OCI-LY1 (cell line): ENCODE measurements at regions not wholly inside any gene's neighbourhood (a gene's known extent, or its start where the extent isn't known, plus 50 kb on each side); places are given as distances from the start of the nearest gene placed in this dataset.

ENCODE experiments used
- CTCF ChIP-seq: fragments of 200-600 bp; sonication (generic), shearing (Covaris generic); IDR thresholded peaks from 2 replicates; pipeline ENCODE4 v1.5.1; 2017; ENCODE audit warnings: mild to moderate bottlenecking, antibody characterized with exemption, low read length, moderate library complexity, mixed read lengths
- EZH2 ChIP-seq: fragments of 200-600 bp; sonication (generic), shearing (Covaris generic); IDR thresholded peaks from 2 replicates; pipeline ENCODE4 v1.8.0; 2017; ENCODE audit warnings: borderline replicate concordance, mixed run types, mild to moderate bottlenecking, antibody characterized with exemption, low read length, moderate library complexity, mixed read lengths

- TF ChIP-seq CTCF, result no peak
- no peak for TF ChIP-seq EZH2
Observed at GRCh38 chr20:40805592-40805991, 116.6 kb upstream of the MAFB start.
